WTC11 (cell line): ENCODE measurements at regions not wholly inside any gene's neighbourhood (a gene's known extent, or its start where the extent isn't known, plus 50 kb on each side); places are given as distances from the start of the nearest gene placed in this dataset.

Experiments
- ATF3 ChIP-seq: sonication (generic); formaldehyde crosslinking; conservative IDR thresholded peaks from 2 replicates; pipeline ENCODE4 v1.8.1; 2022; ENCODE audit warnings: mild to moderate bottlenecking, missing genetic modification reagents
- NFE2L1 ChIP-seq: sonication (generic); formaldehyde crosslinking; IDR thresholded peaks from 2 replicates; pipeline ENCODE4 v1.8.1; 2023; ENCODE audit warnings: missing genetic modification reagents
- PRDM15 ChIP-seq: sonication (generic); formaldehyde crosslinking; IDR thresholded peaks from 2 replicates; pipeline ENCODE4 v1.8.0; 2022; ENCODE audit warnings: missing genetic modification reagents
- PRRX2 ChIP-seq: fragments of 250-450 bp; sonication (Bioruptor Pico); IDR thresholded peaks from 2 replicates; pipeline ENCODE4 v1.8.0; 2021; ENCODE audit warnings: mild to moderate bottlenecking
- TEAD4 ChIP-seq: sonication (generic); formaldehyde crosslinking; IDR thresholded peaks from 2 replicates; pipeline ENCODE4 v1.8.0; 2022; ENCODE audit warnings: mild to moderate bottlenecking, missing genetic modification reagents
- TF ChIP-seq, protein P1 (sequence below): sonication (generic); formaldehyde crosslinking; IDR thresholded peaks from 2 replicates; pipeline ENCODE4 v1.8.1; 2023; ENCODE audit warnings: mild to moderate bottlenecking, missing genetic modification reagents, borderline replicate concordance
- TF ChIP-seq, protein P2 (sequence below): fragments of 200-600 bp; IDR thresholded peaks from 2 replicates; pipeline ENCODE4 v1.8.0; 2022; ENCODE audit warnings: antibody characterized with exemption

DNA sequence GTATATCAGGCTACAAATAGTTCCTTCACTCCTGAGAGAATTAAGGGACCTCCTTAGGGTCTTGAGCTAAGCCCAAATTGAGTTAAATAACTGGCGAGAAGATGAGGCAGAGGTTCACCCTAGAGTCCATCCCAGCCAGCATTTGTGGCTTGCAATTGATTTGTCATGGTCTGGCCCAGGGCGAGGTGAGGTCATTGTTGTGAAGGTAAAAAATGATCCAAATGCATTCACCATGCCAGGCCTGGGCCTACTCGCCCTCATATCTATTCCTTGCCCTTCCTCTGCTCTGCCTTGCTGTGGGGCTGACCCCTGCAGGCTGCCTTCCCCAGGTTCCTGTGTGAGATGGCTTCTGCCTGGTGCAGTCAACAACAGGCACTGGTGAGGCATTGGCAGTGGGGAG lies 207.2 kb downstream of the ZNF365 start:
- TF ChIP-seq NFE2L1 (CRISPR knock-in tag), result no peak
- TF ChIP-seq, protein P1, sequence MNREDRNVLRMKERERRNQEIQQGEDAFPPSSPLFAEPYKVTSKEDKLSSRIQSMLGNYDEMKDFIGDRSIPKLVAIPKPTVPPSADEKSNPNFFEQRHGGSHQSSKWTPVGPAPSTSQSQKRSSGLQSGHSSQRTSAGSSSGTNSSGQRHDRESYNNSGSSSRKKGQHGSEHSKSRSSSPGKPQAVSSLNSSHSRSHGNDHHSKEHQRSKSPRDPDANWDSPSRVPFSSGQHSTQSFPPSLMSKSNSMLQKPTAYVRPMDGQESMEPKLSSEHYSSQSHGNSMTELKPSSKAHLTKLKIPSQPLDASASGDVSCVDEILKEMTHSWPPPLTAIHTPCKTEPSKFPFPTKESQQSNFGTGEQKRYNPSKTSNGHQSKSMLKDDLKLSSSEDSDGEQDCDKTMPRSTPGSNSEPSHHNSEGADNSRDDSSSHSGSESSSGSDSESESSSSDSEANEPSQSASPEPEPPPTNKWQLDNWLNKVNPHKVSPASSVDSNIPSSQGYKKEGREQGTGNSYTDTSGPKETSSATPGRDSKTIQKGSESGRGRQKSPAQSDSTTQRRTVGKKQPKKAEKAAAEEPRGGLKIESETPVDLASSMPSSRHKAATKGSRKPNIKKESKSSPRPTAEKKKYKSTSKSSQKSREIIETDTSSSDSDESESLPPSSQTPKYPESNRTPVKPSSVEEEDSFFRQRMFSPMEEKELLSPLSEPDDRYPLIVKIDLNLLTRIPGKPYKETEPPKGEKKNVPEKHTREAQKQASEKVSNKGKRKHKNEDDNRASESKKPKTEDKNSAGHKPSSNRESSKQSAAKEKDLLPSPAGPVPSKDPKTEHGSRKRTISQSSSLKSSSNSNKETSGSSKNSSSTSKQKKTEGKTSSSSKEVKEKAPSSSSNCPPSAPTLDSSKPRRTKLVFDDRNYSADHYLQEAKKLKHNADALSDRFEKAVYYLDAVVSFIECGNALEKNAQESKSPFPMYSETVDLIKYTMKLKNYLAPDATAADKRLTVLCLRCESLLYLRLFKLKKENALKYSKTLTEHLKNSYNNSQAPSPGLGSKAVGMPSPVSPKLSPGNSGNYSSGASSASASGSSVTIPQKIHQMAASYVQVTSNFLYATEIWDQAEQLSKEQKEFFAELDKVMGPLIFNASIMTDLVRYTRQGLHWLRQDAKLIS (CRISPR knock-in tag), result no peak
- TF ChIP-seq ATF3, result no peak
- TF ChIP-seq, protein P2, sequence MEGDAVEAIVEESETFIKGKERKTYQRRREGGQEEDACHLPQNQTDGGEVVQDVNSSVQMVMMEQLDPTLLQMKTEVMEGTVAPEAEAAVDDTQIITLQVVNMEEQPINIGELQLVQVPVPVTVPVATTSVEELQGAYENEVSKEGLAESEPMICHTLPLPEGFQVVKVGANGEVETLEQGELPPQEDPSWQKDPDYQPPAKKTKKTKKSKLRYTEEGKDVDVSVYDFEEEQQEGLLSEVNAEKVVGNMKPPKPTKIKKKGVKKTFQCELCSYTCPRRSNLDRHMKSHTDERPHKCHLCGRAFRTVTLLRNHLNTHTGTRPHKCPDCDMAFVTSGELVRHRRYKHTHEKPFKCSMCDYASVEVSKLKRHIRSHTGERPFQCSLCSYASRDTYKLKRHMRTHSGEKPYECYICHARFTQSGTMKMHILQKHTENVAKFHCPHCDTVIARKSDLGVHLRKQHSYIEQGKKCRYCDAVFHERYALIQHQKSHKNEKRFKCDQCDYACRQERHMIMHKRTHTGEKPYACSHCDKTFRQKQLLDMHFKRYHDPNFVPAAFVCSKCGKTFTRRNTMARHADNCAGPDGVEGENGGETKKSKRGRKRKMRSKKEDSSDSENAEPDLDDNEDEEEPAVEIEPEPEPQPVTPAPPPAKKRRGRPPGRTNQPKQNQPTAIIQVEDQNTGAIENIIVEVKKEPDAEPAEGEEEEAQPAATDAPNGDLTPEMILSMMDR, result no peak
- TF ChIP-seq PRRX2 (CRISPR knock-in tag), result no peak
- no peak for TF ChIP-seq TEAD4 (CRISPR knock-in tag)
- no peak for TF ChIP-seq PRDM15 (CRISPR knock-in tag)
